DMS114 treated with DMSO at 0.1 percent for 48 hours (cell line): ENCODE measurements at regions not wholly inside any gene's neighbourhood (a gene's known extent, or its start where the extent isn't known, plus 50 kb on each side); places are given as distances from the start of the nearest gene placed in this dataset.

Experiments used
- DNase-seq: peaks from one replicate; lab custom pipeline; 2025; ENCODE audit not compliant: unreplicated experiment; lab: John Stamatoyannopoulos, UW

DNA sequence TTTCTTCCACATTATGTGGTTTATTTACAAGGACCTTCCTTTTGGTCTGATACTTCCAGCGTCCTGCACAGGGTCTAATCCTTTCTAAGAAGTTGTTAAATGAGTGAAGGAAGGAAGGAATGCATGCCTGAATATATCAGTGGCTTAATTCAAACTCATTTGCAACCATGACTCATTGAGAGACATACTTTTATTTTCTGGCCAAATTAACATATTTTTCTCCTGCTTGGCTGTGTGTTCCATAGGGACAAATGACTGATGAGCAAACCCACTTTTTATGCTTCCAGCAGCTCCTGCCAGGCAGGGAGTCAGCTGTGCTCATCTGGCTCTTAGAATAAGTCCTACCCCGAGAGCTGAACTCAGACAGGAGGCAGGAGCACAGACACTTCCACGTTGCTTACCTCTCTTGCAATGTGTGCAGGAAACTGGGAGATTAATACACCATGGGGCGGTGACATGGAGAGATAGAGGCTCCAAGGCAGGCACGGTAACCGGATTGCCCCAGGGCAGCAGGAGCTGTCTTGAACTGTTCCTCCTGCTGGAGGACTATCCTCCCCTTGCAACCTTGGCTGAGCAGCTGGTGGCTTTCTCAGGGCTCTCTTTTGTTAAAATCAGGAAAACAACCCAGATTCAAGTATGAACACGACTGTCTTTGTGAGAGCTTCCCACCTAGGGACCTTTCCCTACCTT, 667.5 kb upstream of the HS6ST1 start:
- no peak for DNase-seq

GRCh38 chr2:128986867-128987268, 668.2 kb upstream of the HS6ST1 start:
- DNase-seq: no peak

DNA sequence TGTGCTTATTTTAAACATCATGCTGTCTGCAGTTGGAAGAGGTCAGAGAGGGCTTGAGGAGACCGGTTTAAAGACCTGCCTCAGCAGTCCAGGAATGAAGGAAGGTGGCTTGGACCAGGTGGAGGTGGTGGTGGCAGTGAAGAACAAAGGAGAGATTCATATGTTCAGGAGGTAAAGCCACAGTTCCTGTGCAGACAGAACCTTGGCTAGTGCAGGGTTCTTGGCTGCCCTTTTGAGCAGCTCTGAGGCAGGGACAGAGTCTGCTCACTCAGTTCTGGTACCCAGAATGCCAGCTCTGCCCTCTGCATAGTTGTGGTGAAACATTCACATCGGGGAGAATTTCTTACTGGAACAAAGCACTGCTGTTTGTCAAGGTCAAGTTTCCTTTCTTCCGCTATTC, 669.7 kb upstream of the HS6ST1 start:
- DNase-seq: no peak

DNA sequence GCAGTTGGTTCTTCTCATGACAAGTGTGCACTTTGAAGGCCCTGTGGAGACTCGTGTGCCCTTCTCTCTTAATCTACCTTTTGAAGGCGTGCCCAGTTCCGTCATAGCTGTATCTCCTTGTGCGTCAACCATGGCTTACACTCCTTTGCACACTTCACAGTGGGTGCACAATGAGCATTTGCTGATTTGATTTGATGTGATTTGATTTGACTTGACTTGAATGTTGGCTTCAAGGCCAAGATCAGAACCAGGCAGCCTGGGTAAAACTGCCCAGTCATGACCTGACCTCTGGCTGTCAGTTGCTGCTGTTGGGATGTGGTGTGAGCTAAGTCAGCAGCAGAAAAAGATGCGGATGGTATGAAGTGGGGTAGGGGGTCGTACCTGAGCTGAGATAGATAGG, 670.3 kb upstream of the HS6ST1 start:
- DNase-seq: no peak

DNA sequence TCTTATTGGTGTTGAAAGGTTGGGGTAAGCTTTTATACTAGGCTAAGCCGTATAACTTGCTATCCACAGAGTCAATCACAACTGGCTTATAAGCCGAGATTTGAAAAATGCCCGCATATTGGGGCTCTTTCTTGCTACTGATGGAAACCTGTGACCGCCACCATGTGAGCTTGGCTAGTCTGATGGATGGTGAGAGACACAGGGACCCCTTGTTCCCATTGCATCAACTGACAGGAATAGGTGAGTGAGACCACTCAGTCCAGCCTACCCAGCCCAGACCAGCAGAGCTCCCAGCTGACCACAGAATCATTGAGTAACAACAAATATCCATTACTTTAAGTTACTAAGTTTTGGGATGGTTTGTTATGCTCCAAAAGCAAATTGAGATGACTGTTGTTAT, 676.4 kb upstream of the HS6ST1 start:
- no peak for DNase-seq

- no peak for DNase-seq
Observed at GRCh38 chr2:128996078-128996477, 677.4 kb upstream of the HS6ST1 start.

GRCh38 chr2:128997166-128997866, 678.6 kb upstream of the HS6ST1 start:
- DNase-seq: no peak

DNA sequence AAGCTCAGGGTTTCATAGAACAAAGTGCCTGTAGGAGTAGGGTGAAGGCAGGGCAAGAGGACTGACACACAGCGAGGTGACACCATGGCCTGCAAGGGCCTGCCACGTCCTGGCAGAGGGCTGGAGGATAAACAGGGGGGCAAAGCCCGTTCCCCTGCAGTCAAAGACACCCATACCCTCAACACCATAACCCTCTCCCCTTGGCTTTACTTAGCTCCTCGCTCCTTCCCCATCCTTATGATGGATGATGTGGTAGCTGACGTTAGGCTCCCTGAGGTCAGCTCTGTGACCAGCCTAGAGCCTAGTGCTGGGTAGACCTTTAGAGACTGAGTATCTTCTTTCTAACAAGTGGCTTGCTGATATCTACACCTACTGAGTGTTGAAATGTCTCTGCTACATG, 683.3 kb upstream of the HS6ST1 start:
- DNase-seq: no peak

DNA sequence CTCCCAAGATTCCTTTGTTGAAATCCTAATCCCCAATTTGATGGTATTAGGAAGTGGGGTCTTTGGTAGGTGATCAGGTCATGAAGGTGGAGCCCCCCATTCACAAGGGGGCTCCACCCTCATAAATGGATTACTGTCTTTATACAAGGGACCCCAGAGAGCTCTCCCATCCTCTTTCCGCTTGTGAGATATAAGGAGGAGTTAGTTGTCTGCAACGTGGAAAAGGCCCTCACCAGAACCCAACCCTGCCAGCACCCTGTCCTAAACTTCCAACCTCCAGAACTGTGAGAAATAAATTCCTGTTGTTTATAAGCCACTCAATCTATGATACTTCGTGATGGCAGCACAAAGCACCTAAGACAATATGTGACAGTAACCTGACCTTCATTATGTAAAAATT, 684.1 kb upstream of the HS6ST1 start:
- DNase-seq: no peak

DNA sequence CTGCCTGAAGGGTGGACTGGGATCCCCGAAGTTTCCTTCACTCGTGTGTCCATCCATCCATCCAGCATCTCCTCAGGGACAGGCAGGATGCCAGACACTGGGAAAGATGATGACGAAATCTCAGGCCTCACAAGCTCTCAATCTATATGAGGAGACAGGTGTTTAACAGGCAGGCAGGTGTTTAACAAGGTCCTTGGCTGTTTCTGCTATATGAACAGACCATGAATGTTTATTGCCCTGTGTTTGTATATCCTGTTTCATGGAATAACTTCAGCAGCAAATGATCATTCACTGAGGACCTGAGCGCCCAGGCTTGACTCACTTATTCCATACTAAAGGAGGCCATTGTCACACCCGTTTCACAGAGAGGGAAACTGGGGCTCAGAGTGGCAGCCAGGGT, 685.8 kb upstream of the HS6ST1 start:
- no peak for DNase-seq

- no peak for DNase-seq
Observed at GRCh38 chr2:129004940-129005490, 686.3 kb upstream of the HS6ST1 start.

DNA sequence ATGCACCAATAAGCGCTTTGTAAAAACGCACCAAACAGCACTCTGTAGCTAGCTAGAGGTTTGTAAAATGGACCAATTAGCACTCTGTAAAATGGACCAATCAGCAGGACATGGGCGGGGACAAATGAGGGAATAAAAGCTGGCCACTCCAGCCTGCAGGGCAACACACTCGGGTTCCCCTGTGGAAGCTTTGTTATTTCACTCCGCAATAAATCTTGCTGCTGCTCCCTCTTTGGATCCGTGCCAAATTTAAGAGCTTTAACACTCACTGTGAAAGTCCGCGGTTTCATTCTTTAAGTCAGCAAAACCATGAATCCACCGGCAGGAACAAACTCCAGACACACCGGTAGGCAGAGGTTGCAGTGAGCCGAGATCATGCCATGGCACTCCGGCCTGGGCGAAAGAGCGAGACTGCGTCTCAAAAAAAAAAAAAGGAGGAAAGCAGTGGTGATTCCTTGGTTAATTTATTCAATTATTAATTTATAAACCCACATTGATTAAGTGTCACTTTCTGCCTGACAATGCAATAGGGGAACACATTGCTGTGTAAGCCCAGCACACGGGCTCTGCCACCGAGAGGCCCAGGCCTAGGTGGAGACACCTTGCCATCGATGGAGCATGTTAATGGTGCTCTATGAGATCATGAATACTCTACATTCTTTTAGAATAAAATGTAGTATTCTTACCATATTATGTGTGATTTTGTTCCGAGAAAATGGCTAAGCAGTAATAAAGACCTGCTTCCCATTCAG, 687.6 kb upstream of the HS6ST1 start:
- DNase-seq: no peak

DNA sequence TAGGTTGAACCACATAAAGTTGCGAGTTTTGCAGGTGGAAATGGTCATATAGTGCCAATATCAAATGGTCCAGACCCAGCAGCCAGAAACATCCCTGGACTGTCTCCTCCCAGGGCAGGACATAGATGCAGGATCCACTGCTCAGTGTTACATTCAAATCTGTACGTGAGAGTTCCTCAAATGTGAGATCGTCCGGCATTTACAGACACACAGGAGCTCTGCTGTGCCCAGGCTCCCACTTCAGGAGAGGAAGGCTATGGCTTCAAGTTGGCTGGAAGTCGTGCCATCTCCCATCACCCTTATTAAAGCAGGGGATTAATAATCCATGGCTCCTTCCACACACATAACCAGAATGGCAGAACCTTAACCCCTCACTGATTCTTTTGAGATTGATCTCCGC, 688.2 kb upstream of the HS6ST1 start:
- DNase-seq: no peak

GRCh38 chr2:129008055-129008880, 689.6 kb upstream of the HS6ST1 start:
- no peak for DNase-seq

- no peak for DNase-seq
Observed at GRCh38 chr2:129008881-129009554, 690.4 kb upstream of the HS6ST1 start.

DNA sequence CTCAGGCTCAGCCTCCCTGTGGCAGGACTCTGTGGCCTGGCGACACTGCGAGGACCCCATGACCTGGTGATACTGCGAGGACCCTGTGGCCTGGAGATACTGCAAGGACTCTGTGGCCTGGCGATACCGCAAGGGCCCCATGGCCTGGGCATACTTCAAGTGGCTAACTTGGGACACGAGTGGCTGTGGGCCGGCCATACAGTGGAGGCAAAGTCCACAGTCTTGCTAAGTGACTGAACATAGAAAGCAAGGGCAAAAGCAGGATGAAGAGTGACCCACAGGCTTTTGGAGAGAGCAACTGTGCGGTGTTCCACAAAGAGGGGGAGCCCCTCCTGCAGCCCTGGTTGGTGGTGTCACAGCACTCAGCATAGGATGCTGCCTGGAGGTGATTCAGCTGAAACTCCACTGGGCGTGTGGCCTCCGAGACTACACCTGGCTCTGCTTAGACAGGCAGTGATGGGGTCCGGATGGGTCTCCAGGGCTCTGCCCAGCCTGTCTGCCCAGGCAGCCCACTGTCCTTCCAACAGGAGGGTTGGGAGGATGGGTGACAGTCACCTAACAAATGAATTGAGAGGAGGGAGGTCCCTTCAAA, 691.0 kb upstream of the HS6ST1 start:
- DNase-seq: no peak

GRCh38 chr2:129010262-129010661, 691.6 kb upstream of the HS6ST1 start:
- no peak for DNase-seq

- DNase-seq: no peak
Observed at GRCh38 chr2:129011466-129012061, 692.9 kb upstream of the HS6ST1 start.

GRCh38 chr2:129014432-129014831, 695.8 kb upstream of the HS6ST1 start:
- DNase-seq: no peak
